ENCODE measurements at regions not wholly inside any gene's neighbourhood (a gene's known extent, or its start where the extent isn't known, plus 50 kb on each side); places are given as distances from the start of the nearest gene placed in this dataset.

DNA sequence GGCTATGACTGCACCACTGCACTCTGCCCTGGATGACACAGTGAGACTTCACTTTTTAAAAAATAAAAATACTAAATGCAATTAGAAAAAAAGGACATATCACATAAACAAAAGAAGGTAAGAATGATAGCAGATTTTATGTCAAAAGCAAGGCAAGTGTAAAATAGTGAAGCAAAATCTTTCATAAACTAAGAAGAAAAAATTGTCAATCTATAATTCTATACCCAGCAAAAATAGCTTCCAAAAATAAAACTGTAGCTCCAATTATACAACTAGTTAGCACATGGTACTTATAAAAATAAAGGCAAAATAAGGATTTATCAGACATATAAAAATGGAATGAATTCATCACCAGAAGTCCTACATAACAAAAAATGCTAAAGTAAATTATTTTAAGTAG, 85.4 kb upstream of the SVIL start:
- Histone ChIP-seq H3K9ac (ENCODE audit: insufficient read depth, low read length) (no peak overlapping the region), H3K27me3 (ENCODE audit: control insufficient read depth, insufficient read depth, low read length) (no peaks in the 10 kb centered on the region), H3K27ac (ENCODE audit: insufficient read depth, low read length) (no peak overlapping the region), H3K79me2 (ENCODE audit: control insufficient read depth, insufficient read depth, low read length) (peaks cover 13% of the 10 kb centered on the region), H4K20me1 (ENCODE audit: control insufficient read depth, extremely low read depth, insufficient read depth, low read length) (no peaks in the 10 kb centered on the region), H2AFZ (ENCODE audit: low read length) (no peak overlapping the region), H3K4me3 (replicated peaks in 1 of 4; ENCODE audit: control extremely low read depth in 1 of 4, insufficient read depth in 1 of 4, low read depth in 3 of 4, low read length in 4 of 4) (no peak overlapping the region), H3K4me2 (ENCODE audit: extremely low read depth, insufficient read depth, low read length) (no peak overlapping the region), H3K4me1 (ENCODE audit: control insufficient read depth, extremely low read depth, insufficient read depth, low read length) (peaks cover 4% of the 10 kb centered on the region), H3K9me3 (ENCODE audit: control insufficient read depth, insufficient read depth, low read depth, low read length) (no peaks in the 10 kb centered on the region), H3K36me3 (ENCODE audit: control insufficient read depth, insufficient read depth, low read length) (no peaks in the 10 kb centered on the region)
- TF ChIP-seq CTCF (conservative IDR thresholded peaks at IDR 0.05 in 1 of 2, IDR thresholded peaks at IDR 0.05 in 1 of 2; ENCODE audit: low read depth in 1 of 2, low read length in 2 of 2), result no peak
- no peak for TF ChIP-seq EZH2 (IDR thresholded peaks at IDR 0.05; ENCODE audit: low read length, missing control alignments)
- DNase-seq (ENCODE audit: low read depth in 2 of 2), result no peak

DNA sequence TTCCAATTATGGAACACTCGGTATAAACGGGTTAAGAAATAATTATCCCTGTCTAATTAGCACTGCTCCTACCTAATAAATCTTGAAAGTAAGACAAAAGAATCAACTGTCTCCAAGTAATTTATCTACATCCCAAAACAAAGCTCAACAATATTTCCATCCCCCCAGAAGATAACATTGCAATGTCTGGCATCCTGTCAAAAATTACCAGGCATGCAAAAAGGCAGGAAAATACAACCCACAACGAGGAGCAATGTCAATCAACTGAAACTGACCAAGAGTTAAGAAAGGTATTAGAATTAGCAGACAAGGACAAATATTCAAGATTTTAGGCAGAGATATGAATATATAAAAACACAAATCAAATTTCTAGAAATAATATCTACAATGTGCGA, 84.5 kb upstream of the SVIL start:
- Histone ChIP-seq H3K9me3 (ENCODE audit: control insufficient read depth, insufficient read depth, low read depth, low read length) (no peaks in the 10 kb centered on the region), H3K4me2 (ENCODE audit: extremely low read depth, insufficient read depth, low read length) (no peak overlapping the region), H3K27me3 (ENCODE audit: control insufficient read depth, insufficient read depth, low read length) (no peaks in the 10 kb centered on the region), H4K20me1 (ENCODE audit: control insufficient read depth, extremely low read depth, insufficient read depth, low read length) (no peaks in the 10 kb centered on the region), H3K36me3 (ENCODE audit: control insufficient read depth, insufficient read depth, low read length) (no peaks in the 10 kb centered on the region), H3K79me2 (ENCODE audit: control insufficient read depth, insufficient read depth, low read length) (peaks cover 13% of the 10 kb centered on the region), H3K4me3 (replicated peaks in 1 of 4; ENCODE audit: control extremely low read depth in 1 of 4, insufficient read depth in 1 of 4, low read depth in 3 of 4, low read length in 4 of 4) (no peak overlapping the region), H2AFZ (ENCODE audit: low read length) (no peak overlapping the region), H3K27ac (ENCODE audit: insufficient read depth, low read length) (no peak overlapping the region), H3K9ac (ENCODE audit: insufficient read depth, low read length) (no peak overlapping the region), H3K4me1 (ENCODE audit: control insufficient read depth, extremely low read depth, insufficient read depth, low read length) (peaks cover 4% of the 10 kb centered on the region)
- DNase-seq (ENCODE audit: low read depth in 2 of 2), result peak in 1 of 2 donors; percentile 36
- TF ChIP-seq EZH2 (IDR thresholded peaks at IDR 0.05; ENCODE audit: low read length, missing control alignments), result no peak
- no peak for TF ChIP-seq CTCF (conservative IDR thresholded peaks at IDR 0.05 in 1 of 2, IDR thresholded peaks at IDR 0.05 in 1 of 2; ENCODE audit: low read depth in 1 of 2, low read length in 2 of 2)

- peaks cover 10% of the 10 kb centered on the region for H3K79me2 ChIP-seq (ENCODE audit: control insufficient read depth, insufficient read depth, low read length)
- H3K4me1 ChIP-seq (ENCODE audit: control insufficient read depth, extremely low read depth, insufficient read depth, low read length), result peaks cover 7% of the 10 kb centered on the region
- no peak overlapping the region for H3K4me2 ChIP-seq (ENCODE audit: extremely low read depth, insufficient read depth, low read length)
- no peak overlapping the region for H2AFZ ChIP-seq (ENCODE audit: low read length)
- H3K9me3 ChIP-seq (ENCODE audit: control insufficient read depth, insufficient read depth, low read depth, low read length), result no peaks in the 10 kb centered on the region
- no peak overlapping the region for H3K9ac ChIP-seq (ENCODE audit: insufficient read depth, low read length)
- no peak for TF ChIP-seq EZH2 (IDR thresholded peaks at IDR 0.05; ENCODE audit: low read length, missing control alignments)
- no peak for TF ChIP-seq CTCF (conservative IDR thresholded peaks at IDR 0.05 in 1 of 2, IDR thresholded peaks at IDR 0.05 in 1 of 2; ENCODE audit: low read depth in 1 of 2, low read length in 2 of 2)
- H3K4me3 ChIP-seq (replicated peaks in 1 of 4; ENCODE audit: control extremely low read depth in 1 of 4, insufficient read depth in 1 of 4, low read depth in 3 of 4, low read length in 4 of 4), result no peak overlapping the region
- peaks cover 2% of the 10 kb centered on the region for H4K20me1 ChIP-seq (ENCODE audit: control insufficient read depth, extremely low read depth, insufficient read depth, low read length)
- no peaks in the 10 kb centered on the region for H3K36me3 ChIP-seq (ENCODE audit: control insufficient read depth, insufficient read depth, low read length)
- H3K27me3 ChIP-seq (ENCODE audit: control insufficient read depth, insufficient read depth, low read length), result no peaks in the 10 kb centered on the region
- no peak overlapping the region for H3K27ac ChIP-seq (ENCODE audit: insufficient read depth, low read length)
- DNase-seq (ENCODE audit: low read depth in 2 of 2), result no peak
These were observed 80.5 kb upstream of the SVIL start for GRCh38 chr10:29715296-29715695.

All from fibroblast of lung (primary cell).